Liver (tissue), 3 donors: ENCODE measurements at regions not wholly inside any gene's neighbourhood (a gene's known extent, or its start where the extent isn't known, plus 50 kb on each side); places are given as distances from the start of the nearest gene placed in this dataset.

ENCODE experiments used
- FOXA1 ChIP-seq: IDR thresholded peaks from 2 replicates; pipeline ENCODE4 v1.6.1; 2016; ENCODE audit warnings: antibody characterized with exemption
- FOXA2 ChIP-seq: IDR thresholded peaks from 2 replicates; pipeline ENCODE4 v1.6.1; 2016; ENCODE audit warnings: antibody characterized with exemption
- JUND ChIP-seq, 2 donors: IDR thresholded peaks; 2 replicates each; pipeline ENCODE4 v1.6.1; 2016; ENCODE audit warnings: antibody characterized with exemption in 2 of 2
- MAX ChIP-seq: IDR thresholded peaks from 2 replicates; pipeline ENCODE4 v1.6.1; 2016; ENCODE audit warnings: antibody characterized with exemption
- RAD21 ChIP-seq, 2 donors: IDR thresholded peaks; 2 replicates each; pipeline ENCODE4 v1.6.1; 2016; ENCODE audit warnings: antibody characterized with exemption in 2 of 2, mild to moderate bottlenecking in 2 of 2
- REST ChIP-seq: IDR thresholded peaks from 2 replicates; pipeline ENCODE4 v1.6.1; 2016; ENCODE audit warnings: antibody characterized with exemption, mild to moderate bottlenecking
- SP1 ChIP-seq: IDR thresholded peaks from 2 replicates; pipeline ENCODE4 v1.6.1; 2018; ENCODE audit warnings: antibody characterized with exemption, mild to moderate bottlenecking
- TF ChIP-seq, protein P1 (sequence below): fragments of 150-350 bp; IDR thresholded peaks from 2 replicates; pipeline ENCODE4 v1.5.1; 2017; ENCODE audit warnings: improper control_type of control experiment, low read depth, low read length; ENCODE audit not compliant: missing input control
- donor health status: healthy.
- donor health status: healthy.

DNA sequence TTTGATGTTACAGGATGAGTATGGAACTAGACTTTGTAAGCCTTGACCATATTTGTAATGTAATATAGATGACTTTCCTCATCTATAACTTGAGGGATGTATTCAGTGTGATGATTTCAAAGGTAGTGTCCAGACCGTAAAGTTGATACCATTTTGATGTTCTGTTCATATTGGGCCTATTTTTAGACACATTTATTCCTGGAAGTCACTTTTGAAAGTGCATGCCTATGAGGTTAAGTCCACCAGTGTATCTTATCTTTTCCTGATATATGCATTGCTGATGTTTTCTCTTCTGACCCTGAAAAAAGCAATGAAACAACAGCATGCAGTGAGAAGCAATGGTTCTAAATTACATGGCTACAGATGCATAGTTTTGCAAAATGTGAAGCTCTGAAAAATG, 244.7 kb upstream of the PDGFD start:
- TF ChIP-seq, protein P1, sequence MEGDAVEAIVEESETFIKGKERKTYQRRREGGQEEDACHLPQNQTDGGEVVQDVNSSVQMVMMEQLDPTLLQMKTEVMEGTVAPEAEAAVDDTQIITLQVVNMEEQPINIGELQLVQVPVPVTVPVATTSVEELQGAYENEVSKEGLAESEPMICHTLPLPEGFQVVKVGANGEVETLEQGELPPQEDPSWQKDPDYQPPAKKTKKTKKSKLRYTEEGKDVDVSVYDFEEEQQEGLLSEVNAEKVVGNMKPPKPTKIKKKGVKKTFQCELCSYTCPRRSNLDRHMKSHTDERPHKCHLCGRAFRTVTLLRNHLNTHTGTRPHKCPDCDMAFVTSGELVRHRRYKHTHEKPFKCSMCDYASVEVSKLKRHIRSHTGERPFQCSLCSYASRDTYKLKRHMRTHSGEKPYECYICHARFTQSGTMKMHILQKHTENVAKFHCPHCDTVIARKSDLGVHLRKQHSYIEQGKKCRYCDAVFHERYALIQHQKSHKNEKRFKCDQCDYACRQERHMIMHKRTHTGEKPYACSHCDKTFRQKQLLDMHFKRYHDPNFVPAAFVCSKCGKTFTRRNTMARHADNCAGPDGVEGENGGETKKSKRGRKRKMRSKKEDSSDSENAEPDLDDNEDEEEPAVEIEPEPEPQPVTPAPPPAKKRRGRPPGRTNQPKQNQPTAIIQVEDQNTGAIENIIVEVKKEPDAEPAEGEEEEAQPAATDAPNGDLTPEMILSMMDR: no peak
- TF ChIP-seq RAD21 (IDR thresholded peaks at IDR 0.05) (no peak), JUND (IDR thresholded peaks at IDR 0.05) (no peak), REST (no peak), SP1 (no peak), MAX (no peak), FOXA1 (no peak), FOXA2 (no peak)
